HEK293T (cell line): ENCODE measurements at regions not wholly inside any gene's neighbourhood (a gene's known extent, or its start where the extent isn't known, plus 50 kb on each side); places are given as distances from the start of the nearest gene placed in this dataset.

Experiments
- SP1 ChIP-seq: fragments of 450-650 bp; IDR thresholded peaks from 2 replicates; pipeline ENCODE4 v1.6.1; 2017
- SUZ12 ChIP-seq: fragments of 450-650 bp; IDR thresholded peaks from 2 replicates; pipeline ENCODE4 v1.6.1; 2016; ENCODE audit warnings: mild to moderate bottlenecking

DNA sequence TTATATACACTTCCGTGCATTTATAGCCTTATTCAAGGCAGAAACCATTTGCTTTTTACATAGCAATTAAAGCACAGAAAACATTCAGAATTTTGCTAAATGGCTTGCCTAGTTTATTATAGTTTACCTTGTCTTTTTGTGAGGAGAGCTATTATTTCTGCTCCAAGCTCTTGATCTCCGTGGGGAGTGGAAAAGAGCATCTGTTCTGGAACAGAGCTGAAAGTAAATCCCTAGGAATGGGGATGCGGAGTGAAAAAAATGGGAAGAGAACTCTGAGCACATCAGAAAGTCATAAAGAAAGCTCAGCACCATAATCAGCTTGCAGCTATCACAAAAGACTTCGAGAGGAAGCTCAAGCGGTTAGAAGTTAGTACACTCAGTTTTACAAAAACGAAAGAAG lies 1006.7 kb downstream of the ROBO2 start:
- TF ChIP-seq SP1 (no peak), SUZ12 (no peak)
